ENCODE measurements at regions not wholly inside any gene's neighbourhood (a gene's known extent, or its start where the extent isn't known, plus 50 kb on each side); places are given as distances from the start of the nearest gene placed in this dataset.

- TF ChIP-seq POLR2A (IDR thresholded peaks at IDR 0.05) (no peak), CTCF (IDR thresholded peaks at IDR 0.05) (no peak)
Measured at GRCh38 chr18:64490207-64490606, 341.3 kb upstream of the LINC00305 start.
